Fibroblast of pulmonary artery (primary cell): ENCODE measurements at regions not wholly inside any gene's neighbourhood (a gene's known extent, or its start where the extent isn't known, plus 50 kb on each side); places are given as distances from the start of the nearest gene placed in this dataset.

Experiments used
- DNase-seq: peaks from one replicate; pipeline ENCODE4 v3.0.0-alpha.2; 2010; ENCODE audit warnings: low read depth
- H3K4me3 ChIP-seq: replicated peaks from 2 replicates; pipeline ENCODE4 v1.5.1; 2011; ENCODE audit warnings: low read depth, mild to moderate bottlenecking, control low read depth, low read length, moderate library complexity
- TF ChIP-seq, protein P1 (sequence below): IDR thresholded peaks from 2 replicates; pipeline ENCODE4 v1.5.1; 2011; ENCODE audit warnings: mild to moderate bottlenecking, control low read depth, low read length, inconsistent platforms; ENCODE audit errors: missing control alignments

DNA sequence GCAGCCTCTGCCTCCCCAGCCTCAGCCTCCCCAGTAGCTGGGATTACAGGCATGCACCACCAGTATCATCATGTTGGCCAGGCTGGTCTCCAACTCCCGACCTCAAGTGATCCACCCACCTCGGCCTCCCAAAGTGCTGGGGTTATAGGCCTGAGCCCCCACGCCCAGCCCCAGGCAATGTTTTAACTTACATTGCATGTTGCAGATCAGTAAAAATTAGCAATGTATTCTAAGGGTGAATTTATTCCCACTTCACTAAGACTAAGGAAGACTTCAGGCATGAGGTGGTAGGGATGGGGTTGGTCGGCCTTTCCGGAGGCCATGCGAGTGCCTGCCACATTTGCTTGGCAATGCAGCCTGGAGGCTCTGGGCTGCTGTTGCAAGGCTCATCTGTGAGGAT is 66.8 kb upstream of the JDP2 start:
- H3K4me3 ChIP-seq = no peak overlapping the region
- DNase-seq = no peak
- TF ChIP-seq, protein P1, sequence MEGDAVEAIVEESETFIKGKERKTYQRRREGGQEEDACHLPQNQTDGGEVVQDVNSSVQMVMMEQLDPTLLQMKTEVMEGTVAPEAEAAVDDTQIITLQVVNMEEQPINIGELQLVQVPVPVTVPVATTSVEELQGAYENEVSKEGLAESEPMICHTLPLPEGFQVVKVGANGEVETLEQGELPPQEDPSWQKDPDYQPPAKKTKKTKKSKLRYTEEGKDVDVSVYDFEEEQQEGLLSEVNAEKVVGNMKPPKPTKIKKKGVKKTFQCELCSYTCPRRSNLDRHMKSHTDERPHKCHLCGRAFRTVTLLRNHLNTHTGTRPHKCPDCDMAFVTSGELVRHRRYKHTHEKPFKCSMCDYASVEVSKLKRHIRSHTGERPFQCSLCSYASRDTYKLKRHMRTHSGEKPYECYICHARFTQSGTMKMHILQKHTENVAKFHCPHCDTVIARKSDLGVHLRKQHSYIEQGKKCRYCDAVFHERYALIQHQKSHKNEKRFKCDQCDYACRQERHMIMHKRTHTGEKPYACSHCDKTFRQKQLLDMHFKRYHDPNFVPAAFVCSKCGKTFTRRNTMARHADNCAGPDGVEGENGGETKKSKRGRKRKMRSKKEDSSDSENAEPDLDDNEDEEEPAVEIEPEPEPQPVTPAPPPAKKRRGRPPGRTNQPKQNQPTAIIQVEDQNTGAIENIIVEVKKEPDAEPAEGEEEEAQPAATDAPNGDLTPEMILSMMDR = no peak

DNA sequence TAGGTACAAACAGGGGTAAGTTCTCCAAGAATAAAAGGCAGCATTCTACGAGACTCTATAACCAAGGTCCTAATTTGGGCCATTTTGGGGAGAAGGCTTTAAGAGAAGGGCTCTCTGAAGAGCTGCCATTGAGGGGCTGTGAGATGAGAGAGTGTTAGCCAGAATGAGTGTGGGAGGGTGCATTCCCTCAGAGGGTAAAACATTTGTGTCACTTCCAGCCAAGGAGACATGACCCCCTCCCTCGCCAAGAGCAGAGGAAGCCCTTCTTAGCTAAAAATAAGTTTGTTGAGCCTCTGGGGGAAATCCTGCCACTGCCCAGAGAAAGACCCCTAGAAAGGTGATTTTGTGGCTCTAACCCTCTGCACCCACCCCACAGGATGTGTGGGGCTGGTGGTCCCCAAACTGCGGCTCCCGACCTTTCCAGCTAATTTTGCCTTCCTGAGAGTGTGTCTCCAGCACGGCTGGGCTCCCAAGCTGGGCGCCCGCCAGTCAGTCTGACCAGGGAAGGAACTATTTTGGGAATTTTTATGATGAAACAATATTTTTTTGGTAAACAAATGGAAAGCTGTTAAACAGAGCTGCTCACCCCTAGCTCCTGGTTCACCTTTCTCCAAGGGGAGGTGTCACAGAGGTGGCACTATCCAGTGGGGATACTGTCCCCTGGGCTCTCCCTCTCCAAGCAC is 65.9 kb upstream of the JDP2 start:
- H3K4me3 ChIP-seq = no peak overlapping the region
- TF ChIP-seq, protein P1 = no peak
- DNase-seq = peak; percentile 6

DNA sequence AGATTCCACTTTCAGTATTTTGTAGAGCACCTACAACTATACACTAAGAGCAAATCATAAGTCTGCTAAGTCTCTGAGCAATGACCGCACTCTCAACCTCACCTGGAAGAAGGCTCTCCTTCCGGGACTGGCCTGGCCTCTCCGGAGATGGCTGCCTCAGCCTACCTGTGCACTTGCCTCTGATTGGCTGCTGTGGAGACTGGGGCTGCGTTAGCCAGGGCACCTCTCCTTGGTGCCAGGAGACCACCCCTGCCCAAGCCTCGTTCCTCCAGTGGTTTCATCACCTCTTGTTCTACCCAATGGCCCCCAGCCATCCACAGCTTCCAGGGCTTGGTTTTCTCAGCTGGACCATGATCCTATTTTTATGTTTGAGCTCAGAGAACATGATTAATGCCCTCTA is 64.7 kb upstream of the JDP2 start:
- TF ChIP-seq, protein P1 = no peak
- no peak for DNase-seq

DNA sequence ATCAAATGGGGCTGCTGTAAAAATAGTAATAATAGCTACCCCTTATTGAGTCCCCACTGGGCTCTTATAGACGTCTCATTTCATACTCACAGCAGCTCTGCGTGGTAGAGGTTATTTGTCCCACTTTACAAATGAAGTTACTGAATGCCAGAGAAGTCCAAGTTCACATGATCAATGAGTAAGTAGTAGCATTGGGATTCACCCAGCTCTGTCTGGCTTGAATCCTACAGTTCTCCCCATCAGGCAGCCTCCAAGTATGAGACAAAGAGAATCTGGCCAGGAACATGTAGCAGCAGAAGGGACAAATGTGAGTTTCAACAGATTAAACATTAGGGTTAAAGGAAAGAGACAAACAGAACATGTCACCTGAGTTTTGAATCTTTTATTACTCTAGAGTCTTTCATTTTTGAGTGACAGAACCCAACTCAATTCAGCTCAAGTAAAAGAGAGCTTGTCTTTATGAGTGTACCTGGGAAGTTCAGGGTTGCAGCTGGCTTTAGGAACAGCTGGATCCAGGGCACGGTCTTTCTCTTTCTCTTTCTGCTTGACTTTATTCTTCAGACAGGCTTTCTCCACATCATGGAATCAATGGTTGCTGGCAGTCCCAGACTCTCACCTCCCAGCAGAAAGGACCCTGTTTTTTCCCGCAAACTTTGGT is 64.1 kb upstream of the JDP2 start:
- H3K4me3 ChIP-seq = no peak overlapping the region
- TF ChIP-seq, protein P1 = no peak
- no peak for DNase-seq

More for the DNA sequence above, 64.7 kb upstream of the JDP2 start:
- H3K4me3 ChIP-seq = no peak overlapping the region

DNA sequence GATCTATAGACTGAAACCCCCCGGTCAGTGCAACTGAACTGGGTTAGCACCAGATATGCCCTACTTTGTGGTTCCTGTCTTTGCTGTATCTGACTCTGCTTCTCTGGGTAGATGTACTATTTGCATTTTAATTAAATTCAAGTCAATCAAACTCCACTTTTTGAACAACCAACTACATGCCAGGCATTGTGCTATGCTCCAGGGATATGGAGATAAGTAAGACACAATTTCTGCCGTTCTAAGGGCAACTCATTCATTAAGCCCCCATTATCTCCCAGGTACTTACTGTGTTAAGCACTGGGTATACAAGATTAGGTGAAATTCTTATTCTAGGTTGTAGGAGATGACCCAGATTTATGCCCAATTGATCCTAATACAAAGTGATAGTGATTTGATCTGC is 62.7 kb upstream of the JDP2 start:
- TF ChIP-seq, protein P1 = no peak
- no peak for DNase-seq
- no peak overlapping the region for H3K4me3 ChIP-seq

DNA sequence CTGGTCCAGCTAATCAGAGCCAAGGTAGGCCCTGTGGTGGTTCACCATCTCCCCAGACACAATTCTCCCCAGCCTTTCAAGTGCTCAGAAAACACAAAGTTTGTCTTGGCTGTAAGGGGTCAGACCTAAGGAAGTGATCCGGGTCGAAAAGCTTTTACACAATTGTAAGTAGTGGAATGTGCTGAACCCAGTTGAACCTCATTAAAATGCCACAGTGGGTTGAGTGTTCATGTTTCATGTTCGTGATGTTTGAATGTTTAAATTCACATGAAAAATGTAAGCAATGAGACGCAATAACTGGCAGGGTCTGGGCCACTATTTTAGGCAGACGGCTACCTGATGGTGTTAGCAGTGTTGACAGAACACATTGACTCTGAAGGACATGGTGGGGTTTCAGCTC is 60.9 kb upstream of the JDP2 start:
- TF ChIP-seq, protein P1 = no peak
- no peak overlapping the region for H3K4me3 ChIP-seq
- DNase-seq = no peak

DNA sequence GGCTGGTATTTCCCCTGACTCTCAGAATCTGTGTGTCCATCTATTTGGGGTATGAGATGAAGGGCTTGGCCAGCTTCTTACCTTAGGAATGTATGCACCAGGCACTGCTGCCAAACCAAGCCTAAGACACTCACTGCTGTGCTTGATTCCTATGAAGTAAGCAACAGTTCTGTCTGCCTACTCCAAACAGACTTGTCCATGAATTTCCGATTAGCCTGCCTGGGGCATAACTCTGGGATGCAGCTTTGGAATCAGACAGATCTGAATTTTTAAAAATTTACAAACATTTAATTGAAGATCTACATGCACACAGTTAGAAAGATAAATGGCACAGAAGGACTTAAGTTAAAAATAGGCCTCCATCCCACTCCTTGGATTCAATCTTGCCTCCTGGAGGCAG is 59.5 kb upstream of the JDP2 start:
- no peak for DNase-seq
- no peak overlapping the region for H3K4me3 ChIP-seq
- TF ChIP-seq, protein P1 = no peak
